ENCODE measurements at regions not wholly inside any gene's neighbourhood (a gene's known extent, or its start where the extent isn't known, plus 50 kb on each side); places are given as distances from the start of the nearest gene placed in this dataset.
"Not testable (repeated sequence)": the region's sequence is repeated elsewhere in the genome, so short reads cannot be mapped to it uniquely, and the experiment has no call there.

- H3K36me3 ChIP-seq (ENCODE audit: control insufficient read depth, insufficient read depth, low read length); H3K27me3 ChIP-seq (replicated peaks; ENCODE audit: control insufficient read depth, insufficient read depth, low read length); H3K4me3 ChIP-seq (replicated peaks; ENCODE audit: low read depth, low read length): not testable (repeated sequence)
- DNase-seq (ENCODE audit: extremely low read depth, insufficient read length): peak; percentile 45
Measured at GRCh38 chr4:22631167-22631566, 61.6 kb upstream of the GBA3 start.

DNA sequence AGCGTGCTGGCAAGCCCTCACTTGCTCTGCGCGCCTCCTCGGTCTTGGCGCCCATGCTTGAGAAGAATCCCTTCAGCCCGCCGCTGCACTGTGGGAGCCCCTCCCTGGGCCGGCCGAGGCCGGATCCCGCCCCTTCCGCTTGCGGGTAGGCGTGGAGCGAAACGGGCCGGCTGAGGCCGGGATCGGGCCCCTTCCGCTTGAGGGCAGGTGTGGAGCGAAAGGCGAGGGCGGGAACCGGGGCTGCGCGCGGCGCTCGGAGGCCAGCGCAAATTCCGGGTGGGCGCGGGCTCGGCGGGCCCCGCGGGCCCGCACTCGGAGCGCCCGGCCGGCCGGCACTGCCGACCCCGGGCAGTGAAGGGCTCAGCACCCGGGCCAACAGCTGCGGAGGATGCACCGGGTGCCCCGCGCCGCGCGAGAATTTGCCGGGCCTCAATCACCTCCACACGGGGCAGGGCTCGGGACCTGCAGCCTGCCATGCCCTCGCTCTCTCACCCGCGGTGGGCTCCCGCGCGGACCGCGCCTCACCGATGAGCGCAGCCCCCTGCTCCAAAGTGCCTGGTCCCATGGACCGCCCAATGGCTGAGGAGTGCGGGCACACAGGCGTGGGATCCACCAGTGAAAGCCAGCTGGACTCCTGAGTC, 58.1 kb upstream of the GBA3 start:
- TF ChIP-seq CTCF (IDR thresholded peaks at IDR 0.05; ENCODE audit: insufficient read depth, low read length, poor library complexity, severe bottlenecking): no peak
- no peaks in the 10 kb centered on the region for H3K36me3 ChIP-seq (ENCODE audit: control insufficient read depth, insufficient read depth, low read length)
- no peak for DNase-seq (ENCODE audit: extremely low read depth, insufficient read length)
- no peaks in the 10 kb centered on the region for H3K27me3 ChIP-seq (replicated peaks; ENCODE audit: control insufficient read depth, insufficient read depth, low read length)
- no peak overlapping the region for H3K4me3 ChIP-seq (replicated peaks; ENCODE audit: low read depth, low read length)

- DNase-seq (ENCODE audit: extremely low read depth, insufficient read length); H3K36me3 ChIP-seq (ENCODE audit: control insufficient read depth, insufficient read depth, low read length); H3K4me3 ChIP-seq (replicated peaks; ENCODE audit: low read depth, low read length); H3K27me3 ChIP-seq (replicated peaks; ENCODE audit: control insufficient read depth, insufficient read depth, low read length): not testable (repeated sequence)
Measured at GRCh38 chr4:22635182-22635549, 57.6 kb upstream of the GBA3 start.

GRCh38 chr4:22635692-22636091, 57.0 kb upstream of the GBA3 start:
- H3K36me3 ChIP-seq (ENCODE audit: control insufficient read depth, insufficient read depth, low read length): no peaks in the 10 kb centered on the region
- no peak for DNase-seq (ENCODE audit: extremely low read depth, insufficient read length)
- TF ChIP-seq CTCF (IDR thresholded peaks at IDR 0.05; ENCODE audit: insufficient read depth, low read length, poor library complexity, severe bottlenecking): no peak
- no peaks in the 10 kb centered on the region for H3K27me3 ChIP-seq (replicated peaks; ENCODE audit: control insufficient read depth, insufficient read depth, low read length)
- no peak overlapping the region for H3K4me3 ChIP-seq (replicated peaks; ENCODE audit: low read depth, low read length)

GRCh38 chr4:22637306-22637705, 55.4 kb upstream of the GBA3 start:
- no peak for TF ChIP-seq CTCF (IDR thresholded peaks at IDR 0.05; ENCODE audit: insufficient read depth, low read length, poor library complexity, severe bottlenecking)
- no peak overlapping the region for H3K4me3 ChIP-seq (replicated peaks; ENCODE audit: low read depth, low read length)

More at GRCh38 chr4:22637306-22637705, 55.4 kb upstream of the GBA3 start:
- no peak for DNase-seq (ENCODE audit: extremely low read depth, insufficient read length)
- no peaks in the 10 kb centered on the region for H3K36me3 ChIP-seq (ENCODE audit: control insufficient read depth, insufficient read depth, low read length)
- H3K27me3 ChIP-seq (replicated peaks; ENCODE audit: control insufficient read depth, insufficient read depth, low read length): no peaks in the 10 kb centered on the region

Data from GM06990 (cell line).